GM19240 (cell line): ENCODE measurements at regions not wholly inside any gene's neighbourhood (a gene's known extent, or its start where the extent isn't known, plus 50 kb on each side); places are given as distances from the start of the nearest gene placed in this dataset.

ENCODE experiments used
- DNase-seq: peaks from one replicate; pipeline ENCODE4 v3.0.0; 2011; ENCODE audit warnings: low spot score; ENCODE audit not compliant: insufficient read length

- DNase-seq, result no peak
Measured at GRCh38 chr12:13504074-13504473, 307.5 kb downstream of the EMP1 start.

GRCh38 chr12:13503094-13503835, 306.7 kb downstream of the EMP1 start:
- no peak for DNase-seq

GRCh38 chr12:13499008-13499407, 302.5 kb downstream of the EMP1 start:
- DNase-seq, result no peak

- DNase-seq, result no peak
Measured at GRCh38 chr12:13496111-13496510, 299.6 kb downstream of the EMP1 start.

GRCh38 chr12:13489246-13489645, 292.7 kb downstream of the EMP1 start:
- no peak for DNase-seq

GRCh38 chr12:13487326-13487725, 290.8 kb downstream of the EMP1 start:
- no peak for DNase-seq

GRCh38 chr12:13486794-13487193, 290.3 kb downstream of the EMP1 start:
- no peak for DNase-seq

- DNase-seq, result no peak
Measured at GRCh38 chr12:13478650-13479181, 282.2 kb downstream of the EMP1 start.

- DNase-seq, result no peak
Measured at GRCh38 chr12:13474381-13474780, 277.9 kb downstream of the EMP1 start.

- peak; percentile 3 for DNase-seq
Measured at GRCh38 chr12:13472690-13473089, 276.2 kb downstream of the EMP1 start.

- DNase-seq, result no peak
Measured at GRCh38 chr12:13471471-13471870, 274.9 kb downstream of the EMP1 start.

- DNase-seq, result no peak
Measured at GRCh38 chr12:13465635-13466034, 269.1 kb downstream of the EMP1 start.

GRCh38 chr12:13463189-13463588, 266.7 kb downstream of the EMP1 start:
- DNase-seq, result no peak

- DNase-seq, result no peak
Measured at GRCh38 chr12:13462450-13462849, 265.9 kb downstream of the EMP1 start.

GRCh38 chr12:13455778-13456144, 259.2 kb downstream of the EMP1 start:
- no peak for DNase-seq

GRCh38 chr12:13454991-13455777, 258.7 kb downstream of the EMP1 start:
- no peak for DNase-seq

GRCh38 chr12:13452955-13453570, 256.5 kb downstream of the EMP1 start:
- no peak for DNase-seq

GRCh38 chr12:13451776-13452175, 255.2 kb downstream of the EMP1 start:
- DNase-seq, result no peak

GRCh38 chr12:13450231-13451080, 253.9 kb downstream of the EMP1 start:
- DNase-seq, result no peak

- no peak for DNase-seq
Measured at GRCh38 chr12:13444076-13444475, 247.6 kb downstream of the EMP1 start.

GRCh38 chr12:13443498-13443897, 247.0 kb downstream of the EMP1 start:
- no peak for DNase-seq
